ENCODE measurements at regions not wholly inside any gene's neighbourhood (a gene's known extent, or its start where the extent isn't known, plus 50 kb on each side); places are given as distances from the start of the nearest gene placed in this dataset.

DNA sequence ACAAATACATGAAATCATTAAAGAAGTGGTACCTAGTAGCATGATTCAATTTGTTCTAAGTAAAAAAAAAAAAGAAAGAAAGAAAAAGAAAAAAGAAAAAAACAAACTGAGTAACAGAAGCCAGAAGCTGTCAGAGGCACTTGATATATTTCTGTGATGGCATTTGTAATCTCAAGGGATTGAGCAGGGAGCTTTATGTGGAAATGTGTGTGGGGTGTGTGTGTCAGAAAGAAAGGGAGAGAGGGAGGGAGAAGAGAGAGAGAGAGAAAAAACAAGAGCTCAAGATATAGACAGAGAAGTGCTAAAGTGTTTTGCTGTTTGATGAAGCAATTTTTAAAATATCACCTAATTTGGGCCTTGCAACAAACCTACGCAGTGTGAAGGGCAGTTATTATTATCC lies 357.6 kb upstream of the PCDH15 start:
- H3K9me1 ChIP-seq (ENCODE audit: control insufficient read depth, extremely low read depth, insufficient read depth, low read length), result no peaks in the 10 kb centered on the region
- TF ChIP-seq, protein P1, sequence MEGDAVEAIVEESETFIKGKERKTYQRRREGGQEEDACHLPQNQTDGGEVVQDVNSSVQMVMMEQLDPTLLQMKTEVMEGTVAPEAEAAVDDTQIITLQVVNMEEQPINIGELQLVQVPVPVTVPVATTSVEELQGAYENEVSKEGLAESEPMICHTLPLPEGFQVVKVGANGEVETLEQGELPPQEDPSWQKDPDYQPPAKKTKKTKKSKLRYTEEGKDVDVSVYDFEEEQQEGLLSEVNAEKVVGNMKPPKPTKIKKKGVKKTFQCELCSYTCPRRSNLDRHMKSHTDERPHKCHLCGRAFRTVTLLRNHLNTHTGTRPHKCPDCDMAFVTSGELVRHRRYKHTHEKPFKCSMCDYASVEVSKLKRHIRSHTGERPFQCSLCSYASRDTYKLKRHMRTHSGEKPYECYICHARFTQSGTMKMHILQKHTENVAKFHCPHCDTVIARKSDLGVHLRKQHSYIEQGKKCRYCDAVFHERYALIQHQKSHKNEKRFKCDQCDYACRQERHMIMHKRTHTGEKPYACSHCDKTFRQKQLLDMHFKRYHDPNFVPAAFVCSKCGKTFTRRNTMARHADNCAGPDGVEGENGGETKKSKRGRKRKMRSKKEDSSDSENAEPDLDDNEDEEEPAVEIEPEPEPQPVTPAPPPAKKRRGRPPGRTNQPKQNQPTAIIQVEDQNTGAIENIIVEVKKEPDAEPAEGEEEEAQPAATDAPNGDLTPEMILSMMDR (optimal IDR thresholded peaks at IDR 0.05 in 1 of 3, IDR thresholded peaks at IDR 0.05 in 1 of 3, conservative IDR thresholded peaks at IDR 0.05 in 1 of 3; ENCODE audit: extremely low read depth in 1 of 3, insufficient read depth in 2 of 3, low read length in 3 of 3), result no peak
- TF ChIP-seq EZH2 (IDR thresholded peaks at IDR 0.05; ENCODE audit: low read length), result no peak
- no peaks in the 10 kb centered on the region for H3K4me1 ChIP-seq (ENCODE audit: control insufficient read depth, extremely low read depth, insufficient read depth, low read length)
- H3K4me3 ChIP-seq (ENCODE audit: control insufficient read depth in 2 of 3, extremely low read depth in 1 of 3, insufficient read depth in 2 of 3, low read depth in 1 of 3, low read length in 3 of 3), result no peak overlapping the region
- H3K79me2 ChIP-seq (ENCODE audit: control insufficient read depth, insufficient read depth, low read length), result no peaks in the 10 kb centered on the region
- no peak overlapping the region for H3K4me2 ChIP-seq (ENCODE audit: control insufficient read depth, extremely low read depth, insufficient read depth, low read depth, low read length)
- FAIRE-seq, result no peak
- dilution Hi-C loops (cut with MboI; ENCODE audit: extremely low pct_ligation_motif_present, low sequenced_read_pairs), result no loop called here
- no peak overlapping the region for H3K9ac ChIP-seq (ENCODE audit: control insufficient read depth, extremely low read depth, insufficient read depth, low read length)
- no peaks in the 10 kb centered on the region for H3K27me3 ChIP-seq (ENCODE audit: control insufficient read depth, extremely low read depth, insufficient read depth, low read length)
- DNase-seq (ENCODE audit: low read depth, low spot score), result no peak
- H4K20me1 ChIP-seq (ENCODE audit: control insufficient read depth, extremely low read depth, insufficient read depth, low read length), result no peaks in the 10 kb centered on the region
- no peaks in the 10 kb centered on the region for H3K9me3 ChIP-seq (ENCODE audit: control insufficient read depth, low read depth, low read length)
- no peak overlapping the region for H2AFZ ChIP-seq (ENCODE audit: control insufficient read depth, low read length)
- no peak overlapping the region for H3K27ac ChIP-seq (ENCODE audit: control insufficient read depth, insufficient read depth, low read length)
- H3K36me3 ChIP-seq (ENCODE audit: control insufficient read depth in 2 of 2, extremely low read depth in 1 of 2, insufficient read depth in 2 of 2, low read length in 2 of 2), result no peaks in the 10 kb centered on the region

DNA sequence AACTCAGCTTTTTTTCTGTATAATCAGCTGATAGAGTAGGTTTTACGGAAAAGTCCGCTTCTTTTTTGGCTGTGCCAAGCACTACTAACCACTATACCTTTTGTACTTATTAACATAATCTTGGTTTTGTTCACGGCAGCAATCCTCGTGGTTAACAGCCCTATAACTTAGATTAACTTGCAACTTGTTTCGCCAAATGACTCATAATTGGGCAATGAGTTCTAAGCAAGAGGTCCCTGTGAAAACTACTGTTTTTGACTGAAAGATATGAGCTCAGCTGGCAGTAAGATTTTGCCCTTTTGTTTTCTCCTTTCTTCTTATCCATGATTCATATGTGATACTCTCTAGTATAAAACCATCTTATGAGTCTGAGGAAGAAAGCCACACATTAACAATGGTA lies 345.0 kb upstream of the PCDH15 start:
- DNase-seq (ENCODE audit: low read depth, low spot score), result no peak
- Histone ChIP-seq H3K27ac (ENCODE audit: control insufficient read depth, insufficient read depth, low read length) (no peak overlapping the region), H3K27me3 (ENCODE audit: control insufficient read depth, extremely low read depth, insufficient read depth, low read length) (no peaks in the 10 kb centered on the region), H3K9ac (ENCODE audit: control insufficient read depth, extremely low read depth, insufficient read depth, low read length) (no peak overlapping the region), H3K4me3 (ENCODE audit: control insufficient read depth in 2 of 3, extremely low read depth in 1 of 3, insufficient read depth in 2 of 3, low read depth in 1 of 3, low read length in 3 of 3) (no peak overlapping the region), H3K4me2 (ENCODE audit: control insufficient read depth, extremely low read depth, insufficient read depth, low read depth, low read length) (no peak overlapping the region), H3K79me2 (ENCODE audit: control insufficient read depth, insufficient read depth, low read length) (no peaks in the 10 kb centered on the region), H2AFZ (ENCODE audit: control insufficient read depth, low read length) (no peak overlapping the region), H3K4me1 (ENCODE audit: control insufficient read depth, extremely low read depth, insufficient read depth, low read length) (no peaks in the 10 kb centered on the region), H3K9me1 (ENCODE audit: control insufficient read depth, extremely low read depth, insufficient read depth, low read length) (no peaks in the 10 kb centered on the region), H4K20me1 (ENCODE audit: control insufficient read depth, extremely low read depth, insufficient read depth, low read length) (no peaks in the 10 kb centered on the region), H3K36me3 (ENCODE audit: control insufficient read depth in 2 of 2, extremely low read depth in 1 of 2, insufficient read depth in 2 of 2, low read length in 2 of 2) (no peaks in the 10 kb centered on the region), H3K9me3 (ENCODE audit: control insufficient read depth, low read depth, low read length) (no peaks in the 10 kb centered on the region)
- no peak for TF ChIP-seq EZH2 (IDR thresholded peaks at IDR 0.05; ENCODE audit: low read length)
- TF ChIP-seq, protein P1 (optimal IDR thresholded peaks at IDR 0.05 in 1 of 3, IDR thresholded peaks at IDR 0.05 in 1 of 3, conservative IDR thresholded peaks at IDR 0.05 in 1 of 3; ENCODE audit: extremely low read depth in 1 of 3, insufficient read depth in 2 of 3, low read length in 3 of 3), result no peak
- FAIRE-seq, result no peak
- dilution Hi-C loops (cut with MboI; ENCODE audit: extremely low pct_ligation_motif_present, low sequenced_read_pairs), result no loop called here
